Pancreas (tissue), 10 donors: ENCODE measurements at regions not wholly inside any gene's neighbourhood (a gene's known extent, or its start where the extent isn't known, plus 50 kb on each side); places are given as distances from the start of the nearest gene placed in this dataset.

Experiments
- ATAC-seq, 4 donors: fragments of 200-7000 bp; cut with Tn5 transposase; one replicate each; pipeline versions ENCODE4 v1.8.0 to v1.9.1; 2020; ENCODE audit warnings: mild to moderate bottlenecking in 4 of 4, moderate library complexity in 4 of 4
- DNase-seq, 6 donors: peaks; one replicate each; pipeline ENCODE4 v3.0.0-alpha.2; 2020
- FAIRE-seq: peaks from 2 replicates; lab custom pipeline; 2012; peaks lifted over from hg19 to GRCh38; lab: Jason Lieb, UNC
- H3K27ac ChIP-seq, 4 donors: fragments of 200-600 bp; sonication (generic); 1 replicate in 3 of 4; 2 replicates in 1 of 4; pipeline versions ENCODE4 v1.5.0 to v1.8.0; 2020
- H3K27me3 ChIP-seq, 4 donors: fragments of 200-600 bp; one replicate each; pipeline ENCODE4 v1.8.0; 2021
- H3K36me3 ChIP-seq, 3 donors: fragments of 200-600 bp; sonication (generic) in 1 of 3; one replicate each; pipeline versions ENCODE4 v1.5.0 to v1.8.0; 2020 to 2021
- H3K4me1 ChIP-seq, 3 donors: fragments of 200-600 bp; one replicate each; pipeline ENCODE4 v1.8.0; 2021
- H3K4me3 ChIP-seq, 4 donors: fragments of 200-600 bp; sonication (generic) in 2 of 4; one replicate each; pipeline versions ENCODE4 v1.5.0 to v1.8.0; 2020 to 2021
- H3K9me3 ChIP-seq, 4 donors: fragments of 200-600 bp; one replicate each; pipeline ENCODE4 v1.8.0; 2021
- WGBS, 2 donors: extraction: QIAGEN DNeasy Blood & Tissue Kit; methylation state at CpG; one replicate each; pipeline ENCODE4 v1.1.7; 2013; 5-methylcytosine and 5-hydroxymethylcytosine counted together
- intact Hi-C, 3 donors: fragments of 100-400 bp; cut with DNase I; formaldehyde crosslinking; loops; one replicate each; pipeline versions ENCODE4 v1.11.1 to v1.14.2; 2022
- TF ChIP-seq, protein P1 (sequence below), 4 donors: fragments of 200-600 bp; sonication (generic) in 3 of 4; IDR thresholded peaks; one replicate each; pipeline versions ENCODE4 v1.5.0 to v1.8.0; 2021; ENCODE audit warnings: antibody characterized with exemption in 4 of 4
- donor health status: healthy with polysubstance abuse.
- donor health status: DM: no; HTN: no; CAD: no; lungs with moderate emphysema.
- donor health status: DM: no; HTN: no; CAD: no.
- donor health status: control.
- donor health status: control.
- donor health status: Bipolar disorder and iron deficiency.
- donor health status: DM: yes; HTN: yes; CAD: no.
- donor health status: DM: no; HTN: no; CAD: no.
- donor health status: DM: no; HTN: no; CAD: no.
- donor health status: DM: yes; HTN: yes; CAD: no.

- DNase-seq (no peak), ATAC-seq (no peak), FAIRE-seq (no peak)
- Histone ChIP-seq H3K27ac (no peak overlapping the region), H3K4me3 (no peak overlapping the region), H3K4me1 (no peaks in the 10 kb centered on the region), H3K36me3 (no peaks in the 10 kb centered on the region), H3K9me3 (no peaks in the 10 kb centered on the region), H3K27me3 (no peaks in the 10 kb centered on the region)
- 59 to 64% methylated on average over 5 of the region's 5 CpGs for WGBS, 2 donors
- intact Hi-C loops, result no loop called here
- TF ChIP-seq, protein P1, sequence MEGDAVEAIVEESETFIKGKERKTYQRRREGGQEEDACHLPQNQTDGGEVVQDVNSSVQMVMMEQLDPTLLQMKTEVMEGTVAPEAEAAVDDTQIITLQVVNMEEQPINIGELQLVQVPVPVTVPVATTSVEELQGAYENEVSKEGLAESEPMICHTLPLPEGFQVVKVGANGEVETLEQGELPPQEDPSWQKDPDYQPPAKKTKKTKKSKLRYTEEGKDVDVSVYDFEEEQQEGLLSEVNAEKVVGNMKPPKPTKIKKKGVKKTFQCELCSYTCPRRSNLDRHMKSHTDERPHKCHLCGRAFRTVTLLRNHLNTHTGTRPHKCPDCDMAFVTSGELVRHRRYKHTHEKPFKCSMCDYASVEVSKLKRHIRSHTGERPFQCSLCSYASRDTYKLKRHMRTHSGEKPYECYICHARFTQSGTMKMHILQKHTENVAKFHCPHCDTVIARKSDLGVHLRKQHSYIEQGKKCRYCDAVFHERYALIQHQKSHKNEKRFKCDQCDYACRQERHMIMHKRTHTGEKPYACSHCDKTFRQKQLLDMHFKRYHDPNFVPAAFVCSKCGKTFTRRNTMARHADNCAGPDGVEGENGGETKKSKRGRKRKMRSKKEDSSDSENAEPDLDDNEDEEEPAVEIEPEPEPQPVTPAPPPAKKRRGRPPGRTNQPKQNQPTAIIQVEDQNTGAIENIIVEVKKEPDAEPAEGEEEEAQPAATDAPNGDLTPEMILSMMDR (IDR thresholded peaks at IDR 0.05), result no peak
These were observed 298.9 kb upstream of the NR2F2 start for GRCh38 chr15:96031426-96032110.

GRCh38 chr15:96035091-96035490 is 295.4 kb upstream of the NR2F2 start:
- no peak for FAIRE-seq

DNA sequence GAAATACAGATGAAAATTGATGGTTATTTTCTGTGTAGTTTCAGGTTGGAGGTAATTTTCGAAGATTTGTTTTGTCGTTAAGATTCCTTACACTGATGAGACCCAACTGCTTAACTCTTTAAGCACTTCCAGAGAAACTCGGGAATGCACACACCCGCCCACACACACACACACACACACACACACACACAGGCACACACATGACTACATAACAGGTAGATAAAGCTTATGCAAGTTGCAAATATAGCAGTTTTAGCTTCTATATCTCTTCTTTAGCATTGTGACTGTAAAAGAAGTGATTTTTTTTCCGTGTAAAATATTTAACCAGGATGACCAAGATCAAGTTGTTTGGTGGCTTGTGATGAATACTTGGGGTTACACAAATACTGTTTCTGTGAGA is 294.9 kb upstream of the NR2F2 start:
- H3K27ac ChIP-seq, result no peak overlapping the region
- no peak overlapping the region for H3K4me3 ChIP-seq
- ATAC-seq (no peak), FAIRE-seq (no peak), DNase-seq (no peak)
- intact Hi-C loops, result no loop called here
- no peaks in the 10 kb centered on the region for H3K36me3 ChIP-seq
- H3K27me3 ChIP-seq, result no peaks in the 10 kb centered on the region
- no peaks in the 10 kb centered on the region for H3K9me3 ChIP-seq
- TF ChIP-seq, protein P1 (IDR thresholded peaks at IDR 0.05), result no peak
- WGBS, 2 donors, result 54 to 61% methylated on average over 5 of the region's 5 CpGs
- H3K4me1 ChIP-seq, result no peaks in the 10 kb centered on the region

More at GRCh38 chr15:96035091-96035490, 295.4 kb upstream of the NR2F2 start:
- H3K27me3 ChIP-seq, result no peaks in the 10 kb centered on the region
- 71 to 83% methylated on average over 4 of the region's 4 CpGs for WGBS, 2 donors
- ATAC-seq (no peak), DNase-seq (no peak)
- no peak overlapping the region for H3K4me3 ChIP-seq
- no peaks in the 10 kb centered on the region for H3K9me3 ChIP-seq
- H3K27ac ChIP-seq, result no peak overlapping the region
- intact Hi-C loops, result no loop called here
- no peaks in the 10 kb centered on the region for H3K4me1 ChIP-seq
- no peaks in the 10 kb centered on the region for H3K36me3 ChIP-seq
- TF ChIP-seq, protein P1 (IDR thresholded peaks at IDR 0.05), result no peak

DNA sequence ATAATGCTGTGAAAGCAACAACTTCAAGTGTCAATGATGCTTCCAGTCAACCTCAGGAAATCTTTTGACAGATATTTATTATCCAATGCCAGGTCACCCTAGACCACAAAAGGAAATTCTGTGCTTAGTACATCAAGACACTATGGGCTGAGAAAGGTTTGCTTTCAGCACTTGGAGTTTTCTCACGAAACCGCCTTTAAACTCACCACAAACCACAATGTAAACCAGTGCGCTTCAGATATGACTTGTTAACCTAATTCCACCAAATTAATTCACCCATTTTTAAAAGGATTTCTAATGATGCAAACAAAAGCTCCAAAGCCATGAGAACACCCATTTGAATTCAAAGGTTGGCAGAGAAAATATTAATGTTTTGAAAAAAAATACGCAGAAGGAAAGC is 292.9 kb upstream of the NR2F2 start:
- Histone ChIP-seq H3K27me3 (no peaks in the 10 kb centered on the region), H3K4me3 (no peak overlapping the region), H3K9me3 (no peaks in the 10 kb centered on the region), H3K4me1 (no peaks in the 10 kb centered on the region), H3K27ac (no peak overlapping the region), H3K36me3 (no peaks in the 10 kb centered on the region)
- FAIRE-seq (no peak), DNase-seq (no peak), ATAC-seq (no peak)
- intact Hi-C loops, result no loop called here
- whole genome bisulfite sequencing, 2 donors, result 87 to 94% methylated on average over 4 of the region's 4 CpGs
- TF ChIP-seq, protein P1 (IDR thresholded peaks at IDR 0.05), result no peak

GRCh38 chr15:96038131-96038530 is 292.4 kb upstream of the NR2F2 start:
- Histone ChIP-seq H3K4me1 (no peaks in the 10 kb centered on the region), H3K27me3 (no peaks in the 10 kb centered on the region), H3K4me3 (no peak overlapping the region), H3K27ac (no peak overlapping the region), H3K36me3 (no peaks in the 10 kb centered on the region), H3K9me3 (no peaks in the 10 kb centered on the region)
- DNase-seq (no peak), ATAC-seq (no peak), FAIRE-seq (no peak)
- TF ChIP-seq, protein P1 (IDR thresholded peaks at IDR 0.05), result no peak
- intact Hi-C loops, result no loop called here
- 0 to 83% methylated on average over 1 of the region's 1 CpG for WGBS, 2 donors
